ENCODE measurements at regions not wholly inside any gene's neighbourhood (a gene's known extent, or its start where the extent isn't known, plus 50 kb on each side); places are given as distances from the start of the nearest gene placed in this dataset.
"Not testable (repeated sequence)": the region's sequence is repeated elsewhere in the genome, so short reads cannot be mapped to it uniquely, and the experiment has no call there.

DNA sequence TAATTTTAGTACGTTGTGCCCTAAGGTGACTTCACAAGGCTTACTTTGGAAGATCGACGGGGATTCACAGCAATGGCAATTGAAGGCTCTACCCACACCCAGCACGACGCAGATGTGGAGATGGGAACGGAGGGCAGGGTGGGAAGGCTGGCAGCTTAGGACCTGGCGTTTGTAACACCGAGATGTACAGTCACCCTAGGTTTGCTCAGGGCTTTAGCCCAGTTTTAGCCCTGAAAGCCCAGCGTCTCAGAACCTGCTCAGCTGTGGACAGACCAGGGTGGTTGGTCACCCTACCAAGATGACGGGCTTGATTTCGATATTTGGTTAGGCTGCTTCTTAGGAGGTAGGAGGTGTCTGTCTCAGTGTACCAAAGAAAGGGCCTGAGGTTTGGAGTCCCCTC is 100.5 kb upstream of the MED13L start:
- H3K27me3 ChIP-seq (ENCODE audit: control insufficient read depth, insufficient read depth, low read length), result no peaks in the 10 kb centered on the region
- no peak for DNase-seq (ENCODE audit: low read depth, low spot score)
- ChIA-PET POLR2A (no interaction called here), CTCF (no interaction called here)
- TF ChIP-seq, protein P1, sequence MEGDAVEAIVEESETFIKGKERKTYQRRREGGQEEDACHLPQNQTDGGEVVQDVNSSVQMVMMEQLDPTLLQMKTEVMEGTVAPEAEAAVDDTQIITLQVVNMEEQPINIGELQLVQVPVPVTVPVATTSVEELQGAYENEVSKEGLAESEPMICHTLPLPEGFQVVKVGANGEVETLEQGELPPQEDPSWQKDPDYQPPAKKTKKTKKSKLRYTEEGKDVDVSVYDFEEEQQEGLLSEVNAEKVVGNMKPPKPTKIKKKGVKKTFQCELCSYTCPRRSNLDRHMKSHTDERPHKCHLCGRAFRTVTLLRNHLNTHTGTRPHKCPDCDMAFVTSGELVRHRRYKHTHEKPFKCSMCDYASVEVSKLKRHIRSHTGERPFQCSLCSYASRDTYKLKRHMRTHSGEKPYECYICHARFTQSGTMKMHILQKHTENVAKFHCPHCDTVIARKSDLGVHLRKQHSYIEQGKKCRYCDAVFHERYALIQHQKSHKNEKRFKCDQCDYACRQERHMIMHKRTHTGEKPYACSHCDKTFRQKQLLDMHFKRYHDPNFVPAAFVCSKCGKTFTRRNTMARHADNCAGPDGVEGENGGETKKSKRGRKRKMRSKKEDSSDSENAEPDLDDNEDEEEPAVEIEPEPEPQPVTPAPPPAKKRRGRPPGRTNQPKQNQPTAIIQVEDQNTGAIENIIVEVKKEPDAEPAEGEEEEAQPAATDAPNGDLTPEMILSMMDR (IDR thresholded peaks at IDR 0.05; ENCODE audit: low read depth, low read length), result no peak
- no peak overlapping the region for H3K4me3 ChIP-seq (ENCODE audit: low read depth, low read length)
- H3K9me3 ChIP-seq (ENCODE audit: control insufficient read depth, insufficient read depth, low read length), result no peaks in the 10 kb centered on the region
- no peak overlapping the region for H3K27ac ChIP-seq (ENCODE audit: low read depth, low read length)

DNA sequence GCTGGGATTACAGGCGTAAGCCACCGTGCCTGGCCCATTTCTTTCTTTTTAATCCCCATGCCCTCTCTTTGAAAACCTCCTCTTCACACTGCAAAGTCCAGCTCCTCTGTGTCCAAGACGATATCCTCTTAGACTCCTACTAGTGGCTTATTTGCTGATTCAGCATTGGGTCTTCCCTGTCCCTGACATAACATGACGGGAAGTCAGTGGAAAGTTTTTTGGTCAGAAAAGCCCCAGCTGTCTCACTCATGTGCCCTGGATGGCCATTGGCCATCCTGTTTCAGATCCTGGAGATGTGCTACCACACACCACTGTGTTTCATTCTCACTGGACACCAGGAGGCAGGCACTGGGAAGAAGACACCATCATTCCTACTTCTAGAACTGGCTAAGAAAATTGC is 102.6 kb upstream of the MED13L start:
- DNase-seq (ENCODE audit: low read depth, low spot score), result no peak
- ChIA-PET POLR2A (no interaction called here), CTCF (no interaction called here)
- H3K27ac ChIP-seq (ENCODE audit: low read depth, low read length), result peak overlapping the region; percentile 21
- no peaks in the 10 kb centered on the region for H3K27me3 ChIP-seq (ENCODE audit: control insufficient read depth, insufficient read depth, low read length)
- no peak overlapping the region for H3K4me3 ChIP-seq (ENCODE audit: low read depth, low read length)
- H3K9me3 ChIP-seq (ENCODE audit: control insufficient read depth, insufficient read depth, low read length), result no peaks in the 10 kb centered on the region
- TF ChIP-seq, protein P1 (IDR thresholded peaks at IDR 0.05; ENCODE audit: low read depth, low read length), result no peak

DNA sequence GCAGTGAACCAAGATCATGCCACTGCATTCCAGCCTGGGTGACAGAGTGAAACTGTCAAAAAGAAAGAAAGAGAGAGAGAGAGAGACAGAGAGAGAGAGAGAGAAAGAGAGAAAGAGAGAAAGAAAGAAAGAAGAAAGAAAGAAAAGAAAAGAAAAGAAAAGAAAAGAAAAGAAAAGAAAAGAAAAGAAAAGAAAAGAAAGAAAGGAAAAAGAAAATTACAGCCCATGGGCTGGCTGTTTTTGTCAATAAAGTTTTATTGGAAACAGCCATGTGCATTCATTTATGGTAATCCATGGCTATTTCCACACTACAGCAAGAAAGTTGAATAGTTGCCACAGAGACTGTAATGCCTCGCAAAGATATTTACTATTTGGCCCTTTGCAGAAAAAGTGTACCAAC is 103.2 kb upstream of the MED13L start:
- H3K27me3 ChIP-seq (ENCODE audit: control insufficient read depth, insufficient read depth, low read length); H3K4me3 ChIP-seq (ENCODE audit: low read depth, low read length); POLR2A ChIA-PET; DNase-seq (ENCODE audit: low read depth, low spot score); H3K9me3 ChIP-seq (ENCODE audit: control insufficient read depth, insufficient read depth, low read length); CTCF ChIA-PET: not testable (repeated sequence)
- peak overlapping the region; percentile 100 for H3K27ac ChIP-seq (ENCODE audit: low read depth, low read length)

DNA sequence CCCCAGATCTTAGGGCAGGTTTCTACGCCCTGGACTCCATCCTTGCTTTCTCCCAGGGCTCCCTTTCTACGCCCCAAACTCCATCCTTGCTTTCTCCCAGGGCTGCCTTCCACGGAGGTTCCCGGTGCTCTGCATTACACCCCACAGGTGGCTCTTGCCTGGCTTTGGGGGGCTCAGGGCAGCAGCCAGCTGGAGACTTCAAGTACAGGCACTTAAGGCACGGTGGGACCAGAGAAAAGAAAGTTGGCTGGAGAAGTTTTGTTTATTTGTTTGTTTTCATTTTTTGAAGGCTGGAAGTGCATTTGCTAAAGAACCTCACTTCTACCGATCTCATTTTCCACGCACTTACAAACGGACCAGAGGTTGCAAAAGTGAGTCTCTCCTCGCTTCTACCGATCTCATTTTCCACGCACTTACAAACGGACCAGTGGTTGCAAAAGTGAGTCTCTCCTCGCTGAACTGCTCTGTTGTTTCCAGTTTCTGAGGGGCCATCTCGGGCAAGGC is 103.8 kb upstream of the MED13L start:
- TF ChIP-seq, protein P1 (IDR thresholded peaks at IDR 0.05; ENCODE audit: low read depth, low read length), result no peak
- H3K4me3 ChIP-seq (ENCODE audit: low read depth, low read length), result peak overlapping the region; percentile 36; the same call in 1 of the 2 replicates
- H3K27ac ChIP-seq (ENCODE audit: low read depth, low read length), result peak overlapping the region; percentile 100
- no peaks in the 10 kb centered on the region for H3K27me3 ChIP-seq (ENCODE audit: control insufficient read depth, insufficient read depth, low read length)
- no peak for DNase-seq (ENCODE audit: low read depth, low spot score)
- ChIA-PET CTCF (no interaction called here), POLR2A (interaction anchor here (0.9 to 1.2 kb wide), 6 partner anchors 42 to 260 kb away, joined by 3 to 21 read pairs (median 4); partner anchors contain the start of gene MAP1LC3B2)
- no peaks in the 10 kb centered on the region for H3K9me3 ChIP-seq (ENCODE audit: control insufficient read depth, insufficient read depth, low read length)

DNA sequence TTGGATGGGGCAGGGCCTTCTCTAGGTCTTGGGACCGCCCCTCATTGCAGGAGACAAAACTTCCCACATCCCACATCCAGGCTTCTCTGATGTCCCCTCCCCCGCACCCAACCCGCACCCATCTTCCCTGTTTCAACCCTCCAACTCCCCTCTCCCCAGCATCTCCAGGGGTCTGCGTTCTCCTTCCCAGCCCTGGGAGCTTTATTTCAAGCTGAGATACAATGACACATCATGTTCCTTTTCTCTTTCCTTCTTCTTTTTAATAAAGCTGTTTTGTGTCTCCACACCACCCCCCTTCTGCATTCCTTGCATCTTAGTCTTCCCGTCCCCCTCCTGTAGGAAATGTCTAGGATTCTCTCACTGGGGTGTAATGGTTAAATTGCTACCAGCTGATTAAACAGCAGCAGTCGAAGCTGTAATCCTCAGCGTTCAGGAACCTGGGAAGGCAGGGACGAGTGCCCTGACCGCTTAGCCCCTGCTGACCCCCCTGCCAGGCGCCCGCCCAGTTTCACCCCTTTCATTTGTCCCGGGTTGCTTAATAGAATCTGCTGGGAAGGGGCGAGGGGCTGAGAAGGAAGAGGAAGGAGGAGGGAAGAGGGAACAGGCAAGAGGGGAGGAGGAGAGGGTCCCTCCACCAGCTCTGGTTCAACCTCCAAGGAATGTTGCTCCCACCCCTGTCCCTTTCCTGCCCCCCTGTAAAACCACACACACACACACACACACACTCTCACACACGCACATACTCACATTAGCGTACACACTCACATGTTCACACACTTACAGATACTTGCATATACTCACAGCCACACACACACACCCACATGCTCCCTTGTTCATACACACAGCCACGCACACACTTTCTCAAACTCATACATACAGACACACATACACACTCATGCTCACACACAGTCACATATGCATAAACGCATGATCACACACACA is 104.5 kb upstream of the MED13L start:
- DNase-seq (ENCODE audit: low read depth, low spot score), result peak; percentile 95
- H3K27me3 ChIP-seq (ENCODE audit: control insufficient read depth, insufficient read depth, low read length), result no peaks in the 10 kb centered on the region
- CTCF ChIA-PET, result no interaction called here
- H3K9me3 ChIP-seq (ENCODE audit: control insufficient read depth, insufficient read depth, low read length), result no peaks in the 10 kb centered on the region
- H3K4me3 ChIP-seq (ENCODE audit: low read depth, low read length), result peak overlapping the region; percentile 43
- POLR2A ChIA-PET, result interaction anchor here (0.6 to 1.2 kb wide), 10 partner anchors 29 to 583 kb away, joined by 3 to 21 read pairs (median 4); partner anchors contain the start of gene MAP1LC3B2
- TF ChIP-seq, protein P1 (IDR thresholded peaks at IDR 0.05; ENCODE audit: low read depth, low read length), result no peak
- peak overlapping the region; percentile 100 for H3K27ac ChIP-seq (ENCODE audit: low read depth, low read length)

All from AG04450 (cell line).